Peyer's patch (tissue), 4 donors: ENCODE measurements at regions not wholly inside any gene's neighbourhood (a gene's known extent, or its start where the extent isn't known, plus 50 kb on each side); places are given as distances from the start of the nearest gene placed in this dataset.

ENCODE experiments used
- DNase-seq, 3 donors: peaks; one replicate each; pipeline ENCODE4 v3.0.0-alpha.2; 2017 to 2019
- H3K27ac ChIP-seq, 4 donors: fragments of 200-600 bp; sonication (generic); one replicate each; pipeline ENCODE4 v1.5.1; 2016 to 2019
- H3K27me3 ChIP-seq, 2 donors: fragments of 200-600 bp; sonication (generic); one replicate each; pipeline ENCODE4 v1.5.1; 2019
- H3K36me3 ChIP-seq, 3 donors: fragments of 200-600 bp; sonication (generic); one replicate each; pipeline ENCODE4 v1.5.1; 2016 to 2019
- H3K4me1 ChIP-seq, 4 donors: fragments of 200-600 bp; sonication (generic); one replicate each; pipeline ENCODE4 v1.5.1; 2016 to 2019
- H3K4me3 ChIP-seq, 4 donors: fragments of 200-600 bp; sonication (generic); 1 replicate in 3 of 4; 2 replicates in 1 of 4; pipeline ENCODE4 v1.5.1; 2016 to 2019; ENCODE audit warnings: mild to moderate bottlenecking in 1 of 4
- H3K9me3 ChIP-seq, 4 donors: fragments of 200-600 bp; sonication (generic); one replicate each; pipeline ENCODE4 v1.5.1; 2016 to 2019; ENCODE audit warnings: mild to moderate bottlenecking in 1 of 4
- POLR2A ChIP-seq, 2 donors: fragments of 450-650 bp; IDR thresholded peaks; one replicate each; pipeline ENCODE4 v1.5.1; 2017; ENCODE audit warnings: antibody characterized with exemption in 2 of 2, mild to moderate bottlenecking in 2 of 2, moderate library complexity in 2 of 2
- TF ChIP-seq, protein P1 (sequence below), 6 experiments: fragments of 450-650 bp in 4 of 6; fragments of 200-600 bp in 2 of 6; sonication (generic) in 1 of 6; IDR thresholded peaks; one replicate each; pipeline ENCODE4 v1.5.1; 2017 to 2019; ENCODE audit warnings: antibody characterized with exemption in 6 of 6, mild to moderate bottlenecking in 3 of 6, moderate library complexity in 1 of 6

DNA sequence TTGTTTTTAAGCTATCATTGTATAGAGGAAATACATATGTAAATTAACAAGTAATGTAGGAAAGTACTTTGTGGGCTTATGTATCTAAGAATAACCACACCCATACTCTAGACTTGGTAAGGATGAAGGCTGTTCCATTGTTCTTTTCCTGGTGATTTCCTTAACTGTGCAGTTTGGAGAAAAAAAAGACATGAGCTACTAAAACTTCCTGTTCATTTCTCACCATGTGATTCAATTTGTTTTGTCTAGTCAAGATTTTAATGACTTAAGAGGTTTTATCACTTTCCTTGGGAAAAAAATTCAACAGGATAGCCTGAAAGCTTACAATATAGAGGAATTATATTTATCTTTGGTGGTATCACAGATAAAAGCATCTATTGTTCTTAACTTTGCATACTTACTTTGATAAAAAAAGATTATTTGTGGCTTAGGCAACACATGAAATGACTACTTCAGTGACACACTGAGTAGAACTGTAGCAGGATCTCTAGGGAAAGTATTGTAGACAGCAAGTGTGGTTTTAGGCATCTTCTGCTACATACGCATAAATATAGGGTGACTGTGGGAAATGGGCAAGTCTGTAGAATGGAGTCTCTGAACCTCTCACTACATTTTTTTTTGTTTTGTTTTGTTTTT, 80.3 kb downstream of the GJA1 start:
- Histone ChIP-seq H3K4me3 (no peak overlapping the region), H3K36me3 (no peaks in the 10 kb centered on the region), H3K4me1 (no peaks in the 10 kb centered on the region), H3K9me3 (no peaks in the 10 kb centered on the region), H3K27me3 (no peaks in the 10 kb centered on the region), H3K27ac (no peak overlapping the region)
- TF ChIP-seq, protein P1, sequence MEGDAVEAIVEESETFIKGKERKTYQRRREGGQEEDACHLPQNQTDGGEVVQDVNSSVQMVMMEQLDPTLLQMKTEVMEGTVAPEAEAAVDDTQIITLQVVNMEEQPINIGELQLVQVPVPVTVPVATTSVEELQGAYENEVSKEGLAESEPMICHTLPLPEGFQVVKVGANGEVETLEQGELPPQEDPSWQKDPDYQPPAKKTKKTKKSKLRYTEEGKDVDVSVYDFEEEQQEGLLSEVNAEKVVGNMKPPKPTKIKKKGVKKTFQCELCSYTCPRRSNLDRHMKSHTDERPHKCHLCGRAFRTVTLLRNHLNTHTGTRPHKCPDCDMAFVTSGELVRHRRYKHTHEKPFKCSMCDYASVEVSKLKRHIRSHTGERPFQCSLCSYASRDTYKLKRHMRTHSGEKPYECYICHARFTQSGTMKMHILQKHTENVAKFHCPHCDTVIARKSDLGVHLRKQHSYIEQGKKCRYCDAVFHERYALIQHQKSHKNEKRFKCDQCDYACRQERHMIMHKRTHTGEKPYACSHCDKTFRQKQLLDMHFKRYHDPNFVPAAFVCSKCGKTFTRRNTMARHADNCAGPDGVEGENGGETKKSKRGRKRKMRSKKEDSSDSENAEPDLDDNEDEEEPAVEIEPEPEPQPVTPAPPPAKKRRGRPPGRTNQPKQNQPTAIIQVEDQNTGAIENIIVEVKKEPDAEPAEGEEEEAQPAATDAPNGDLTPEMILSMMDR (IDR thresholded peaks at IDR 0.05): no peak
- no peak for TF ChIP-seq POLR2A (IDR thresholded peaks at IDR 0.05)
- no peak for DNase-seq

DNA sequence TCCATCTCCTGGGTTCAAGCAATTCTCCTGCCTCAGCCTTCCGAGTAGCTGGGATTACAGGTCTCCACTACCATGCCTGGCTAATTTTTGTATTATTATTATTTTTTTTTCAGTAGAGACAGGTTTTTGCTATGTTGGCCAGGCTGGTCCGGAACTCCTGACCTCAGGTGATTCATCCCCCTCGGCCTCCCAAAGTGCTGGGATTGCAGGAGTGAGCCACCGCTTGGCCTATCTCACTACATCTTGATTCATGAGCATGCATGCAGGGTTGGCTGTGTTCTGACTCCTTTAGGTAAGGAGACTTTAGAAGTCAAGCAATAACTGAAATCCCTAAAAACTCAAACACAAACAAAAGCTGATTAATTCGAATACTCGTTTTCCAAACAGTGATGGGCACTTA, 80.9 kb downstream of the GJA1 start:
- no peaks in the 10 kb centered on the region for H3K27me3 ChIP-seq
- no peak overlapping the region for H3K27ac ChIP-seq

DNA sequence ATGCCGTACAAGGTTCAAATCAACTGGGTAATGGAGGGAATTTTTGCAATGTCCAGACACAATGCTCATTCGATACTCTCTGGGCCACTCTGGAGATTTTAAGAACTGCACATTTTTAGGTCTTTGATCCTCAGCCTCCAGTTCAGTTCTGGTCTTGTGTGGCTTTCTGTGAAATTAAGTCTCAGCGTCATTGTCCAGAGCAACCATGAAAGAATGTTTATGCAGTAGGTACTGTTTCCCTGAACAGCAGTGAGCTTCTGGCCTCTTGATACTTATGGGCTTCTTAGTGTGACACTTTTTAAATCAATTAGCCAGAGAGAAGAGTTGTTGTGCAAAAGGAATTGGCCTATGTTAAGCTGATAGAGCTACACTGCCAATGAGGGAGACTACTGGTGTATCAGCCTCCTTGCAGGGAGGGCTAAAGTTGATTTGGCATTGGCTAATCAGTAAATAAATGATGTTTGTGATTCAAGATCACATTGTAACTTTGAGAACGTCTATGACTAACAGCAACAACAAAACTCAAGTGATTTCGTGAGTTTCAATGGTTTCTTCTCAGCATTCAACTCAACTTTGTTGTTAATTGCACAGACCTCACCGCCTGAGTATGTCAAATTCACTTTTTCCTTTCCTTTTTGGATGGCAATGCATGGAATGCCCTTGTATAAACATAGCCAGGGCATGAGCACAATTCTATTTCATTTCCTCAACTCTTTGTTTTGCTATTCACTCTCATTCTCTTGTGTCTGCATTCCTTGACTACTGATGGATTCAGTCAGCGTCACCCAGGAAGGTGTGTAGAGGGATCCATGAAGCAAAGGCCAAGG, 85.1 kb downstream of the GJA1 start:
- no peak for DNase-seq
- Histone ChIP-seq H3K27ac (peak overlapping the region in 1 of 4 donors; percentile 53), H3K9me3 (no peaks in the 10 kb centered on the region), H3K27me3 (no peaks in the 10 kb centered on the region), H3K4me3 (no peak overlapping the region), H3K36me3 (no peaks in the 10 kb centered on the region), H3K4me1 (no peaks in the 10 kb centered on the region)
- TF ChIP-seq POLR2A (IDR thresholded peaks at IDR 0.05): no peak
- TF ChIP-seq, protein P1 (IDR thresholded peaks at IDR 0.05): no peak

More for the DNA sequence above, 80.9 kb downstream of the GJA1 start:
- no peaks in the 10 kb centered on the region for H3K9me3 ChIP-seq
- TF ChIP-seq POLR2A (IDR thresholded peaks at IDR 0.05): no peak
- TF ChIP-seq, protein P1 (IDR thresholded peaks at IDR 0.05): no peak
- DNase-seq: no peak
- no peaks in the 10 kb centered on the region for H3K36me3 ChIP-seq
- H3K4me1 ChIP-seq: no peaks in the 10 kb centered on the region
- no peak overlapping the region for H3K4me3 ChIP-seq

DNA sequence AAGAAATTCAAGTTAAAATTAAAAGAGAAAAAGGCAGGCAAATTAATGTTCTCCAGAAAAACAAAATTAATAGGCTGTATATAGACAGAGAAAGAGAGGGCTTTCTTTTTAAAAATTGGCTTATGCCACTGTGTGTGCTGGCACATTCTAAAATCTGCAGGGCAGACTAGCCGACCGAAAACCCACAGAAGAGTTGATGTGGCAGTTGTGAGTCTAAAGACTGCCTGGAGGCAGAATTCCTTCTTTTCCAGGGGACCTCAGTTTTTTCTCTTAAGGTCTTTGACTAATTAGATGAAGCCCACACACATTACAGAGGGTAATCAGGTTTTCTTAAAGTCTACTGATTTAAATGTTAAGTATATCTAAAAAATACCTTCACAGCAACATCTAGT, 85.7 kb downstream of the GJA1 start:
- H3K27me3 ChIP-seq: no peaks in the 10 kb centered on the region
- TF ChIP-seq, protein P1 (IDR thresholded peaks at IDR 0.05): no peak
- TF ChIP-seq POLR2A (IDR thresholded peaks at IDR 0.05): no peak

DNA sequence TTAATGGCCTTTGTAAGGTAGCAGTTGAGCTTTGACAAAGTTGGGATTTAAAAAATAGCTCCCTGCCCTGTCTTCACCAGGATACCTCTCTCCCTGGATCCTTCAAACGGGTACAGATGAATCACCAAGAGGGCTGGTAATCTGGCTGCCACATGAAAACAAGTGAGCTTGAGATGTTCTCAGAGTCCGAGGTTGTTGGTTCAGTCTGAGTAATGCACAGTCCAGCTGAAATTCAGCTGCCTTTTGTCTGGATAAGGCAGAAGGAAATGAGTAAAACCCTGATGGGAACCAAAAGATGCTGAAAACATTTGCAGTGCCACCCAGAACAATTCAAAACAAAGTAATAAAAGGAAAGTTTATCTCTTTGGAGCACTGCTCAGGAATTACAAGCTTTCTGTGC, 86.8 kb downstream of the GJA1 start:
- Histone ChIP-seq H3K9me3 (no peaks in the 10 kb centered on the region), H3K36me3 (no peaks in the 10 kb centered on the region), H3K4me3 (no peak overlapping the region), H3K27ac (peak overlapping the region in 2 of 4 donors; percentile 21 to 53), H3K4me1 (no peaks in the 10 kb centered on the region), H3K27me3 (no peaks in the 10 kb centered on the region)
- DNase-seq: no peak
- no peak for TF ChIP-seq POLR2A (IDR thresholded peaks at IDR 0.05)
- TF ChIP-seq, protein P1 (IDR thresholded peaks at IDR 0.05): no peak

More for the DNA sequence above, 85.7 kb downstream of the GJA1 start:
- no peak for DNase-seq
- H3K4me1 ChIP-seq: no peaks in the 10 kb centered on the region
- peak overlapping the region in 1 of 4 donors; percentile 53 for H3K27ac ChIP-seq
- no peaks in the 10 kb centered on the region for H3K9me3 ChIP-seq
- no peak overlapping the region for H3K4me3 ChIP-seq
- H3K36me3 ChIP-seq: no peaks in the 10 kb centered on the region
